HCT116 (cell line): ENCODE measurements at regions not wholly inside any gene's neighbourhood (a gene's known extent, or its start where the extent isn't known, plus 50 kb on each side); places are given as distances from the start of the nearest gene placed in this dataset.

Experiments
- CTCF ChIP-seq, 3 experiments: fragments of 200-600 bp in 1 of 3; sonication (generic) in 1 of 3; IDR thresholded peaks in 2 of 3; conservative IDR thresholded peaks in 1 of 3; 2 replicates each; pipeline ENCODE4 v1.5.1; 2012 to 2017; ENCODE audit warnings: low read depth in 2 of 3, low read length in 2 of 3, antibody characterized with exemption in 1 of 3, borderline replicate concordance in 1 of 3, control low read depth in 1 of 3, mild to moderate bottlenecking in 1 of 3, mixed read lengths in 1 of 3, mixed run types in 1 of 3, moderate library complexity in 1 of 3; ENCODE audit not compliant: insufficient read depth in 1 of 3
- POLR2AphosphoS5 ChIP-seq: IDR thresholded peaks from 2 replicates; pipeline ENCODE4 v1.6.1; 2011; ENCODE audit warnings: mild to moderate bottlenecking, low read depth, low read length, moderate library complexity
- REST ChIP-seq: IDR thresholded peaks from 2 replicates; pipeline ENCODE4 v1.6.1; 2012; ENCODE audit warnings: low read depth
- YY1 ChIP-seq: IDR thresholded peaks from 2 replicates; pipeline ENCODE4 v1.6.1; 2011; ENCODE audit warnings: low read length, low read depth, moderate library complexity, mild to moderate bottlenecking; ENCODE audit not compliant: insufficient replicate concordance; ENCODE audit errors: extremely low read depth
- ZNF274 ChIP-seq: fragments of 200-500 bp; sonication (Bioruptor generic); IDR thresholded peaks from 2 replicates; pipeline ENCODE4 v1.6.1; 2014; ENCODE audit warnings: mild to moderate bottlenecking, low read depth, low read length, inconsistent platforms

GRCh38 chr10:91743465-91743864 lies 54.8 kb upstream of the TNKS2 start:
- TF ChIP-seq POLR2AphosphoS5 (no peak), CTCF (IDR thresholded peaks at IDR 0.05 in 2 of 3, conservative IDR thresholded peaks at IDR 0.05 in 1 of 3; ENCODE audit: borderline replicate concordance in 1 of 3, insufficient read depth in 1 of 3, low read depth in 2 of 3, low read length in 2 of 3) (no peak), REST (no peak), ZNF274 (no peak), YY1 (no peak)
